ENCODE measurements at regions not wholly inside any gene's neighbourhood (a gene's known extent, or its start where the extent isn't known, plus 50 kb on each side); places are given as distances from the start of the nearest gene placed in this dataset.

DNA sequence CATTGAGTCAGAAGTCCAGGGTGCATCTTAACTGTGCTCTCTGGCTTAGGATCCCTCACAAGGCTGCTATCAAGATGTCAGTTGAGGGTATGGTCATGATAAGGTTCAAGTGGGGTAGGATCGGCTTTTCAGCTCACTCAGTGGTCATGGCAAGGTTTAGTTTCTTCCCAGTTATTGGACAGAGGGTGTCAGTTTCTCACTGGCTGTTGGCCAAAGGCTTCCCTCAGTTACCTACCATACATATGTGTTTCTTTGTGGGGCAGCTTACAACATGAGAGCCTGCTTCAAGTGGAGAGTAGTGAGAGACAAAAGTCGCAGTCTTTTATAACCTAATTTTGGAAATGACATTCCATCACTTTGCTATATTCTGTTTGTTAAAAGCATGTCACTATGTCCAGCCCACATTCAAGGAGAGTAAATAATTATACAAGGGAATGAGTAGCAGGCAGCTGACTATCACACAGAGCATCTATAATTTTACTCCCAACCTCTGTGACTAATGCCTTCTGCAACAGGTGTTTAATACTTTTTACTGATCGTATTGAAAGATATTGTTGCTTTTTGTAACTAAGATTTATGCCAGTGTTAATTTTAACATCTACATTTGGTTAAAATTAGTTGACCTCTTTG, 572.8 kb upstream of the FBXO33 start:
- Histone ChIP-seq H3K4me3 (no peak overlapping the region), H3K27me3 (no peaks in the 10 kb centered on the region), H3K9me3 (peaks cover 0 to 7% (median 0%) of the 10 kb centered on the region in 4 donors), H3K27ac (no peak overlapping the region), H3K4me1 (no peaks in the 10 kb centered on the region), H3K36me3 (no peaks in the 10 kb centered on the region)
- intact Hi-C loops (cut with DNase I; ENCODE audit: low total_unique reads), result no loop called here
- no peak for TF ChIP-seq POLR2A (IDR thresholded peaks at IDR 0.05)
- TF ChIP-seq POLR2AphosphoS5 (IDR thresholded peaks at IDR 0.05), result no peak
- TF ChIP-seq, protein P1, sequence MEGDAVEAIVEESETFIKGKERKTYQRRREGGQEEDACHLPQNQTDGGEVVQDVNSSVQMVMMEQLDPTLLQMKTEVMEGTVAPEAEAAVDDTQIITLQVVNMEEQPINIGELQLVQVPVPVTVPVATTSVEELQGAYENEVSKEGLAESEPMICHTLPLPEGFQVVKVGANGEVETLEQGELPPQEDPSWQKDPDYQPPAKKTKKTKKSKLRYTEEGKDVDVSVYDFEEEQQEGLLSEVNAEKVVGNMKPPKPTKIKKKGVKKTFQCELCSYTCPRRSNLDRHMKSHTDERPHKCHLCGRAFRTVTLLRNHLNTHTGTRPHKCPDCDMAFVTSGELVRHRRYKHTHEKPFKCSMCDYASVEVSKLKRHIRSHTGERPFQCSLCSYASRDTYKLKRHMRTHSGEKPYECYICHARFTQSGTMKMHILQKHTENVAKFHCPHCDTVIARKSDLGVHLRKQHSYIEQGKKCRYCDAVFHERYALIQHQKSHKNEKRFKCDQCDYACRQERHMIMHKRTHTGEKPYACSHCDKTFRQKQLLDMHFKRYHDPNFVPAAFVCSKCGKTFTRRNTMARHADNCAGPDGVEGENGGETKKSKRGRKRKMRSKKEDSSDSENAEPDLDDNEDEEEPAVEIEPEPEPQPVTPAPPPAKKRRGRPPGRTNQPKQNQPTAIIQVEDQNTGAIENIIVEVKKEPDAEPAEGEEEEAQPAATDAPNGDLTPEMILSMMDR (IDR thresholded peaks at IDR 0.05), result no peak
- TF ChIP-seq EP300 (IDR thresholded peaks at IDR 0.05), result no peak
- DNase-seq, result no peak
- WGBS, 5 donors, result 82 to 86% (median 85%) methylated on average over 3 of the region's 3 CpGs

DNA sequence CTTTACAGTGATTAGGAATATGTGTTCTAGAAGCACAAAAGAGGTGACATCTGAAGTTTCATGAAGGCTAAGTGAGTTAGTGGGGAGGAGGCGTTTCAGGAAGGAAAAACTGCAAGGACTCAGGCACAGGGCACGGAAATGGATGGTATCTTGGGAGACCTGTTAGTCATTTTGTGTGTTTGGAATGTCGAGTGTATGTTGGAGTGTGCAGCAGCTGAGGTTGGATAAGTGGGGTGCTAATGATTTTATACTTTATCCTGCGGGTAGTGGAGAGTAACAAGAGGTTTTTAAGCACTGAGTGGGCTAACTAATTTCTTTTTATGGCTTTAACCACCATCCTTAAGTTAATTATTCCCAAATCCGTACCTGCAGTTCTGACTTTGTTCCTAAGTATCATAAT, 571.5 kb upstream of the FBXO33 start:
- Histone ChIP-seq H3K27ac (no peak overlapping the region), H3K9me3 (peaks cover 0 to 4% (median 0%) of the 10 kb centered on the region in 4 donors), H3K4me3 (no peak overlapping the region), H3K27me3 (no peaks in the 10 kb centered on the region), H3K36me3 (no peaks in the 10 kb centered on the region), H3K4me1 (no peaks in the 10 kb centered on the region)
- intact Hi-C loops (cut with DNase I; ENCODE audit: low total_unique reads), result no loop called here
- DNase-seq, result no peak
- TF ChIP-seq POLR2A (IDR thresholded peaks at IDR 0.05) (no peak), POLR2AphosphoS5 (IDR thresholded peaks at IDR 0.05) (no peak), EP300 (IDR thresholded peaks at IDR 0.05) (no peak)
- TF ChIP-seq, protein P1 (IDR thresholded peaks at IDR 0.05), result no peak
- 53 to 67% (median 64%) methylated on average over 5 of the region's 5 CpGs for WGBS, 5 donors

DNA sequence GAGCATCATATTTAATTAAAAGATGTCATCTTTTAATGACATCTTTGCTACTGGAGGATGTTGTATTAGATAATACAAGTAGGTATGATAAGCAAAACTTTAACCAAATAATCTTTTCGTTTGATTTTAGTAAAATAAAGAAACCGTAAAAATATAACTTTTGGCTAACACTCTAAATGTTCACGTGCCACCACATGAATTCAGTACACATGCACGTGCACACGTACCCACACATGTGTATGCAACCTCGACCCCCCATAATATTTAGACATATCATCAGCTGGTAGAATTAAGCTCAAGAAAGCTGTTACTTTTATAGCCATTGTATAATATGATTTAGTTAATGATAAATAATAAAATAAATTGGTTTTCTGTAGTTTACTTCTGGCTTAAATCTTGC, 566.6 kb upstream of the FBXO33 start:
- Histone ChIP-seq H3K36me3 (no peaks in the 10 kb centered on the region), H3K4me3 (no peak overlapping the region), H3K27me3 (no peaks in the 10 kb centered on the region), H3K27ac (no peak overlapping the region), H3K9me3 (peaks cover 0 to 4% (median 0%) of the 10 kb centered on the region in 4 donors), H3K4me1 (no peaks in the 10 kb centered on the region)
- TF ChIP-seq EP300 (IDR thresholded peaks at IDR 0.05) (no peak), POLR2AphosphoS5 (IDR thresholded peaks at IDR 0.05) (no peak), POLR2A (IDR thresholded peaks at IDR 0.05) (no peak)
- TF ChIP-seq, protein P1 (IDR thresholded peaks at IDR 0.05), result no peak
- intact Hi-C loops (cut with DNase I; ENCODE audit: low total_unique reads), result no loop called here
- WGBS, 5 donors, result 78 to 85% (median 82%) methylated on average over 6 of the region's 6 CpGs
- DNase-seq, result no peak

DNA sequence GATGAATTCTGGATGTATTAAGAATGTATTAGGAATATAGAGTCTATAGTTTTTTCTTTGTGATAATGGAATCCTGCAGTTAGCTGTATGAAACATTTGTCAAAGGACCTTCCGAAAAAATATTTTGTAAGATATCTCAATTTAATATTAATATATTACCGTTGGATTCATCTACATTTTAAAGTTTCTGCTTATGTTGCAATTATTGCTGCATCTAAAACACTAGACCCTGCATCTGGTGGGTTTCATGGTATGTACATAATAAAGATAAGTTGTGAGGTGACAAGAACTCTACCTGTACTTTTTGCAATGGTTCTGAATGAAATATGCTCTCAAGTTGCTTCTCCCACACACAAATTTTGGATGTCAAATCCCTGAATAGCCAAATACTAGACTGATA, 565.9 kb upstream of the FBXO33 start:
- intact Hi-C loops (cut with DNase I; ENCODE audit: low total_unique reads), result no loop called here
- TF ChIP-seq, protein P1 (IDR thresholded peaks at IDR 0.05), result no peak
- TF ChIP-seq POLR2AphosphoS5 (IDR thresholded peaks at IDR 0.05) (no peak), POLR2A (IDR thresholded peaks at IDR 0.05) (no peak), EP300 (IDR thresholded peaks at IDR 0.05) (no peak)
- Histone ChIP-seq H3K4me1 (no peaks in the 10 kb centered on the region), H3K36me3 (no peaks in the 10 kb centered on the region), H3K9me3 (peaks cover 0 to 4% (median 0%) of the 10 kb centered on the region in 4 donors), H3K27me3 (no peaks in the 10 kb centered on the region), H3K4me3 (no peak overlapping the region), H3K27ac (no peak overlapping the region)
- 87 to 95% (median 93%) methylated on average over 2 of the region's 2 CpGs for WGBS, 5 donors
- no peak for DNase-seq

Measured in stomach (tissue), 8 donors.